GM23338 (cell line): ENCODE measurements at regions not wholly inside any gene's neighbourhood (a gene's known extent, or its start where the extent isn't known, plus 50 kb on each side); places are given as distances from the start of the nearest gene placed in this dataset.

Experiments
- ATAC-seq: fragments of 200-7000 bp; cut with Tn5 transposase; 3 replicates; pipeline ENCODE4 v1.9.1; 2020
- DNase-seq: peaks from one replicate; pipeline ENCODE4 v3.0.0-alpha.2; 2015; ENCODE audit warnings: low spot score
- H2AFZ ChIP-seq: fragments of 200-600 bp; sonication (generic); 2 replicates; pipeline ENCODE4 v1.8.0; 2016; ENCODE audit warnings: antibody characterized with exemption, mild to moderate bottlenecking, moderate library complexity
- H3F3A ChIP-seq: fragments of 200-600 bp; sonication (generic); replicated peaks from 2 replicates; pipeline ENCODE4 v1.8.0; 2017; ENCODE audit warnings: antibody characterized with exemption, mixed run types, low read depth
- H3K27ac ChIP-seq: fragments of 200-600 bp; sonication (generic); 2 replicates; pipeline ENCODE4 v1.6.1; 2016; ENCODE audit warnings: low read depth
- H3K27me3 ChIP-seq: fragments of 200-600 bp; sonication (generic); 2 replicates; pipeline ENCODE4 v1.8.0; 2016; ENCODE audit warnings: mild to moderate bottlenecking, mixed run types, moderate library complexity; ENCODE audit not compliant: insufficient read depth
- H3K36me3 ChIP-seq: fragments of 200-600 bp; sonication (generic); 2 replicates; pipeline ENCODE4 v1.8.0; 2016; ENCODE audit warnings: mild to moderate bottlenecking; ENCODE audit not compliant: insufficient read depth
- H3K4me1 ChIP-seq: fragments of 200-600 bp; sonication (generic); 2 replicates; pipeline ENCODE4 v1.8.0; 2016; ENCODE audit warnings: mild to moderate bottlenecking, moderate library complexity; ENCODE audit not compliant: insufficient read depth
- H3K4me2 ChIP-seq: fragments of 200-600 bp; sonication (generic); 2 replicates; pipeline ENCODE4 v1.7.1; 2017; ENCODE audit warnings: mixed run types
- H3K4me3 ChIP-seq: fragments of 200-600 bp; sonication (generic); 2 replicates; pipeline ENCODE4 v1.6.1; 2016; ENCODE audit warnings: mixed run types
- H3K79me2 ChIP-seq: fragments of 200-600 bp; sonication (generic); replicated peaks from 2 replicates; pipeline ENCODE4 v1.8.0; 2017; ENCODE audit warnings: mild to moderate bottlenecking; ENCODE audit not compliant: insufficient read depth
- H3K9me2 ChIP-seq: fragments of 200-600 bp; sonication (generic); 2 replicates; pipeline ENCODE4 v1.8.0; 2017; ENCODE audit not compliant: insufficient read depth
- H4K20me1 ChIP-seq: fragments of 200-600 bp; sonication (generic); replicated peaks from 2 replicates; pipeline ENCODE4 v1.8.0; 2017; ENCODE audit warnings: mild to moderate bottlenecking; ENCODE audit not compliant: insufficient read depth
- H3K27ac Mint-ChIP-seq: 2 replicates; pipeline ENCODE4 v1.8.0; 2020; ENCODE audit warnings: inconsistent platforms, mild to moderate bottlenecking, moderate library complexity, mixed read lengths
- H3K27me3 Mint-ChIP-seq: 3 replicates; pipeline ENCODE4 v1.8.0; 2022; ENCODE audit warnings: low read depth, mild to moderate bottlenecking, moderate library complexity, mixed read lengths, inconsistent platforms; ENCODE audit not compliant: insufficient read depth, poor library complexity
- H3K36me3 Mint-ChIP-seq: 3 replicates; pipeline ENCODE4 v1.8.0; 2021; ENCODE audit warnings: low read depth, mild to moderate bottlenecking, inconsistent platforms, moderate library complexity, mixed read lengths
- H3K4me1 Mint-ChIP-seq: 3 replicates; pipeline ENCODE4 v1.8.0; 2020; ENCODE audit warnings: mild to moderate bottlenecking, inconsistent platforms, mixed read lengths
- H3K4me3 Mint-ChIP-seq: 3 replicates; pipeline ENCODE4 v1.8.0; 2021; ENCODE audit warnings: moderate library complexity, mild to moderate bottlenecking, inconsistent platforms, mixed read lengths
- H3K9me3 Mint-ChIP-seq: 3 replicates; pipeline ENCODE4 v1.8.0; 2020; ENCODE audit warnings: moderate library complexity, mild to moderate bottlenecking, inconsistent platforms, mixed read lengths
- CREB1 ChIP-seq: fragments of 250-450 bp; sonication (Bioruptor Pico); IDR thresholded peaks from 2 replicates; pipeline ENCODE4 v1.5.0; 2020; ENCODE audit warnings: low read depth, mild to moderate bottlenecking, moderate library complexity
- JUNB ChIP-seq: IDR thresholded peaks from one replicate; pipeline ENCODE4 v1.6.1; 2016; ENCODE audit warnings: antibody characterized with exemption; ENCODE audit not compliant: unreplicated experiment
- NANOG ChIP-seq: IDR thresholded peaks from 2 replicates; pipeline ENCODE4 v1.6.1; 2016; ENCODE audit warnings: antibody characterized with exemption, borderline replicate concordance
- REST ChIP-seq: IDR thresholded peaks from one replicate; pipeline ENCODE4 v1.6.1; 2018; ENCODE audit warnings: antibody characterized with exemption; ENCODE audit not compliant: unreplicated experiment
- ZNF114 ChIP-seq: fragments of 250-450 bp; sonication (Bioruptor Pico); IDR thresholded peaks from 2 replicates; pipeline ENCODE4 v1.5.0; 2020; ENCODE audit warnings: mild to moderate bottlenecking, moderate library complexity
- ZNF331 ChIP-seq: fragments of 250-450 bp; sonication (Bioruptor Pico); IDR thresholded peaks from 2 replicates; pipeline ENCODE4 v1.5.0; 2020; ENCODE audit warnings: low read depth, mild to moderate bottlenecking, moderate library complexity
- TF ChIP-seq, protein P1 (sequence below): IDR thresholded peaks from 2 replicates; pipeline ENCODE4 v1.6.1; 2016; ENCODE audit warnings: antibody characterized with exemption
- TF ChIP-seq, protein P2 (sequence below): fragments of 250-450 bp; sonication (Bioruptor Pico); IDR thresholded peaks from 2 replicates; pipeline ENCODE4 v1.5.0; 2020; ENCODE audit warnings: mild to moderate bottlenecking, moderate library complexity
- TF ChIP-seq, protein P3 (sequence below), 2 experiments: fragments of 200-600 bp in 1 of 2; sonication (generic) in 1 of 2; conservative IDR thresholded peaks; 2 replicates each; pipeline versions ENCODE4 v1.5.1 to v1.6.1; 2016 to 2017; ENCODE audit warnings: antibody characterized with exemption in 2 of 2, low read depth in 2 of 2, mild to moderate bottlenecking in 2 of 2, moderate library complexity in 1 of 2

- no peaks in the 10 kb centered on the region for H4K20me1 ChIP-seq
- H3K4me3 ChIP-seq: no peak overlapping the region
- H3K27ac ChIP-seq: no peak overlapping the region
- no peaks in the 10 kb centered on the region for H3K79me2 ChIP-seq
- Mint-ChIP-seq H3K9me3 (peaks cover 12% of the 10 kb centered on the region; the same call in 2 of the 3 replicates), H3K36me3 (peaks cover 8% of the 10 kb centered on the region; the same call in 1 of the 3 replicates), H3K4me3 (no peak overlapping the region), H3K27ac (no peak overlapping the region), H3K27me3 (no peaks in the 10 kb centered on the region), H3K4me1 (peaks cover 8% of the 10 kb centered on the region; the same call in 2 of the 3 replicates)
- peaks cover 3% of the 10 kb centered on the region; the same call in 1 of the 2 replicates for H3K36me3 ChIP-seq
- H3K9me2 ChIP-seq: peaks cover 12% of the 10 kb centered on the region; the same call in 1 of the 2 replicates
- ATAC-seq: no peak
- DNase-seq: no peak
- H3K27me3 ChIP-seq: no peaks in the 10 kb centered on the region
- TF ChIP-seq ZNF114 (CRISPR knock-in tag) (no peak), CREB1 (CRISPR knock-in tag) (no peak)
- H3F3A ChIP-seq: no peaks in the 10 kb centered on the region
- H3K4me1 ChIP-seq: peaks cover 5% of the 10 kb centered on the region; the same call in 1 of the 2 replicates
- no peak overlapping the region for H2AFZ ChIP-seq
- no peak overlapping the region for H3K4me2 ChIP-seq
Measured at GRCh38 chr6:163850874-163851273, 436.4 kb downstream of the QKI start.

GRCh38 chr6:163844761-163845160 is 430.2 kb downstream of the QKI start:
- H3K36me3 Mint-ChIP-seq: peaks cover 12% of the 10 kb centered on the region
- Histone ChIP-seq H3K4me3 (no peak overlapping the region), H4K20me1 (no peaks in the 10 kb centered on the region), H2AFZ (no peak overlapping the region), H3K27ac (no peak overlapping the region), H3K36me3 (no peaks in the 10 kb centered on the region), H3K4me2 (no peak overlapping the region), H3K79me2 (no peaks in the 10 kb centered on the region), H3F3A (no peaks in the 10 kb centered on the region), H3K27me3 (no peaks in the 10 kb centered on the region), H3K9me2 (peaks cover 10% of the 10 kb centered on the region; the same call in 1 of the 2 replicates), H3K4me1 (no peaks in the 10 kb centered on the region)
- no peaks in the 10 kb centered on the region for H3K4me1 Mint-ChIP-seq
- H3K27ac Mint-ChIP-seq: no peak overlapping the region
- no peak for ATAC-seq
- H3K27me3 Mint-ChIP-seq: no peaks in the 10 kb centered on the region
- H3K9me3 Mint-ChIP-seq: peaks cover 20% of the 10 kb centered on the region
- no peak for DNase-seq
- H3K4me3 Mint-ChIP-seq: no peak overlapping the region
- TF ChIP-seq ZNF331 (CRISPR knock-in tag) (no peak), CREB1 (CRISPR knock-in tag) (no peak), ZNF114 (CRISPR knock-in tag) (no peak), NANOG (no peak), JUNB (no peak), REST (no peak)
- TF ChIP-seq, protein P1, sequence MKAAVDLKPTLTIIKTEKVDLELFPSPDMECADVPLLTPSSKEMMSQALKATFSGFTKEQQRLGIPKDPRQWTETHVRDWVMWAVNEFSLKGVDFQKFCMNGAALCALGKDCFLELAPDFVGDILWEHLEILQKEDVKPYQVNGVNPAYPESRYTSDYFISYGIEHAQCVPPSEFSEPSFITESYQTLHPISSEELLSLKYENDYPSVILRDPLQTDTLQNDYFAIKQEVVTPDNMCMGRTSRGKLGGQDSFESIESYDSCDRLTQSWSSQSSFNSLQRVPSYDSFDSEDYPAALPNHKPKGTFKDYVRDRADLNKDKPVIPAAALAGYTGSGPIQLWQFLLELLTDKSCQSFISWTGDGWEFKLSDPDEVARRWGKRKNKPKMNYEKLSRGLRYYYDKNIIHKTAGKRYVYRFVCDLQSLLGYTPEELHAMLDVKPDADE: no peak
- TF ChIP-seq, protein P2, sequence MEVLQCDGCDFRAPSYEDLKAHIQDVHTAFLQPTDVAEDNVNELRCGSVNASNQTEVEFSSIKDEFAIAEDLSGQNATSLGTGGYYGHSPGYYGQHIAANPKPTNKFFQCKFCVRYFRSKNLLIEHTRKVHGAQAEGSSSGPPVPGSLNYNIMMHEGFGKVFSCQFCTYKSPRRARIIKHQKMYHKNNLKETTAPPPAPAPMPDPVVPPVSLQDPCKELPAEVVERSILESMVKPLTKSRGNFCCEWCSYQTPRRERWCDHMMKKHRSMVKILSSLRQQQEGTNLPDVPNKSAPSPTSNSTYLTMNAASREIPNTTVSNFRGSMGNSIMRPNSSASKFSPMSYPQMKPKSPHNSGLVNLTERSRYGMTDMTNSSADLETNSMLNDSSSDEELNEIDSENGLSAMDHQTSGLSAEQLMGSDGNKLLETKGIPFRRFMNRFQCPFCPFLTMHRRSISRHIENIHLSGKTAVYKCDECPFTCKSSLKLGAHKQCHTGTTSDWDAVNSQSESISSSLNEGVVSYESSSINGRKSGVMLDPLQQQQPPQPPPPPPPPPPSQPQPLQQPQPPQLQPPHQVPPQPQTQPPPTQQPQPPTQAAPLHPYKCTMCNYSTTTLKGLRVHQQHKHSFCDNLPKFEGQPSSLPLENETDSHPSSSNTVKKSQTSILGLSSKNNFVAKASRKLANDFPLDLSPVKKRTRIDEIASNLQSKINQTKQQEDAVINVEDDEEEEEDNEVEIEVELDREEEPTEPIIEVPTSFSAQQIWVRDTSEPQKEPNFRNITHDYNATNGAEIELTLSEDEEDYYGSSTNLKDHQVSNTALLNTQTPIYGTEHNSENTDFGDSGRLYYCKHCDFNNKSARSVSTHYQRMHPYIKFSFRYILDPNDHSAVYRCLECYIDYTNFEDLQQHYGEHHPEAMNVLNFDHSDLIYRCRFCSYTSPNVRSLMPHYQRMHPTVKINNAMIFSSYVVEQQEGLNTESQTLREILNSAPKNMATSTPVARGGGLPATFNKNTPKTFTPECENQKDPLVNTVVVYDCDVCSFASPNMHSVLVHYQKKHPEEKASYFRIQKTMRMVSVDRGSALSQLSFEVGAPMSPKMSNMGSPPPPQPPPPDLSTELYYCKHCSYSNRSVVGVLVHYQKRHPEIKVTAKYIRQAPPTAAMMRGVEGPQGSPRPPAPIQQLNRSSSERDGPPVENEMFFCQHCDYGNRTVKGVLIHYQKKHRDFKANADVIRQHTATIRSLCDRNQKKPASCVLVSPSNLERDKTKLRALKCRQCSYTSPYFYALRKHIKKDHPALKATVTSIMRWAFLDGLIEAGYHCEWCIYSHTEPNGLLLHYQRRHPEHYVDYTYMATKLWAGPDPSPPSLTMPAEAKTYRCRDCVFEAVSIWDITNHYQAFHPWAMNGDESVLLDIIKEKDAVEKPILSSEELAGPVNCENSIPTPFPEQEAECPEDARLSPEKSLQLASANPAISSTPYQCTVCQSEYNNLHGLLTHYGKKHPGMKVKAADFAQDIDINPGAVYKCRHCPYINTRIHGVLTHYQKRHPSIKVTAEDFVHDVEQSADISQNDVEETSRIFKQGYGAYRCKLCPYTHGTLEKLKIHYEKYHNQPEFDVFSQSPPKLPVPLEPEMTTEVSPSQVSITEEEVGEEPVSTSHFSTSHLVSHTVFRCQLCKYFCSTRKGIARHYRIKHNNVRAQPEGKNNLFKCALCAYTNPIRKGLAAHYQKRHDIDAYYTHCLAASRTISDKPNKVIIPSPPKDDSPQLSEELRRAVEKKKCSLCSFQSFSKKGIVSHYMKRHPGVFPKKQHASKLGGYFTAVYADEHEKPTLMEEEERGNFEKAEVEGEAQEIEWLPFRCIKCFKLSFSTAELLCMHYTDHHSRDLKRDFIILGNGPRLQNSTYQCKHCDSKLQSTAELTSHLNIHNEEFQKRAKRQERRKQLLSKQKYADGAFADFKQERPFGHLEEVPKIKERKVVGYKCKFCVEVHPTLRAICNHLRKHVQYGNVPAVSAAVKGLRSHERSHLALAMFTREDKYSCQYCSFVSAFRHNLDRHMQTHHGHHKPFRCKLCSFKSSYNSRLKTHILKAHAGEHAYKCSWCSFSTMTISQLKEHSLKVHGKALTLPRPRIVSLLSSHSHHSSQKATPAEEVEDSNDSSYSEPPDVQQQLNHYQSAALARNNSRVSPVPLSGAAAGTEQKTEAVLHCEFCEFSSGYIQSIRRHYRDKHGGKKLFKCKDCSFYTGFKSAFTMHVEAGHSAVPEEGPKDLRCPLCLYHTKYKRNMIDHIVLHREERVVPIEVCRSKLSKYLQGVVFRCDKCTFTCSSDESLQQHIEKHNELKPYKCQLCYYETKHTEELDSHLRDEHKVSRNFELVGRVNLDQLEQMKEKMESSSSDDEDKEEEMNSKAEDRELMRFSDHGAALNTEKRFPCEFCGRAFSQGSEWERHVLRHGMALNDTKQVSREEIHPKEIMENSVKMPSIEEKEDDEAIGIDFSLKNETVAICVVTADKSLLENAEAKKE: no peak
- TF ChIP-seq, protein P3, sequence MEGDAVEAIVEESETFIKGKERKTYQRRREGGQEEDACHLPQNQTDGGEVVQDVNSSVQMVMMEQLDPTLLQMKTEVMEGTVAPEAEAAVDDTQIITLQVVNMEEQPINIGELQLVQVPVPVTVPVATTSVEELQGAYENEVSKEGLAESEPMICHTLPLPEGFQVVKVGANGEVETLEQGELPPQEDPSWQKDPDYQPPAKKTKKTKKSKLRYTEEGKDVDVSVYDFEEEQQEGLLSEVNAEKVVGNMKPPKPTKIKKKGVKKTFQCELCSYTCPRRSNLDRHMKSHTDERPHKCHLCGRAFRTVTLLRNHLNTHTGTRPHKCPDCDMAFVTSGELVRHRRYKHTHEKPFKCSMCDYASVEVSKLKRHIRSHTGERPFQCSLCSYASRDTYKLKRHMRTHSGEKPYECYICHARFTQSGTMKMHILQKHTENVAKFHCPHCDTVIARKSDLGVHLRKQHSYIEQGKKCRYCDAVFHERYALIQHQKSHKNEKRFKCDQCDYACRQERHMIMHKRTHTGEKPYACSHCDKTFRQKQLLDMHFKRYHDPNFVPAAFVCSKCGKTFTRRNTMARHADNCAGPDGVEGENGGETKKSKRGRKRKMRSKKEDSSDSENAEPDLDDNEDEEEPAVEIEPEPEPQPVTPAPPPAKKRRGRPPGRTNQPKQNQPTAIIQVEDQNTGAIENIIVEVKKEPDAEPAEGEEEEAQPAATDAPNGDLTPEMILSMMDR (conservative IDR thresholded peaks at IDR 0.05; ENCODE audit: low read depth in 2 of 2): no peak
